ENCODE measurements at regions not wholly inside any gene's neighbourhood (a gene's known extent, or its start where the extent isn't known, plus 50 kb on each side); places are given as distances from the start of the nearest gene placed in this dataset.

DNA sequence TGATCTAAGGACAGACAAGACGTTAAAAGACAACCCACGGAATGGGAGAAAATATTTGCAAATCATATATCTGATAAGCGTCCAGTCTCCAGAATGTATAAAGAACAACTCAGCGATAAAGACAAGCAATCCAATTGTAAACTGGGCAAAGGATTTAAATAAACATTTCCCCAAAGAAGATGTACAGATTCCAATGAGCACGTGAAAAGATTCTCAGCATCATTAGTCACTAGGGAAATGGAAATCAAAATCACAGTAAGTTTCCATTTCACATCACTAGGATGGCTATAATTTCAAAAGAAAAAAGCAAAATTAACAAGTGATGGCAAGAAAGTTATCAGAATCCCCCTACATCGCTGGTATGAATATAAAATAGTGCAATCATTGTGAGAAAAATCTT, 316.1 kb downstream of the SFMBT2 start:
- no peak for TF ChIP-seq CBX3 (IDR thresholded peaks at IDR 0.05; ENCODE audit: low read depth)
- TF ChIP-seq EZH2phosphoT487 (IDR thresholded peaks at IDR 0.05; ENCODE audit: borderline replicate concordance), result no peak
- TF ChIP-seq CEBPB (IDR thresholded peaks at IDR 0.05; ENCODE audit: low read depth), result no peak
- TF ChIP-seq, protein P1, sequence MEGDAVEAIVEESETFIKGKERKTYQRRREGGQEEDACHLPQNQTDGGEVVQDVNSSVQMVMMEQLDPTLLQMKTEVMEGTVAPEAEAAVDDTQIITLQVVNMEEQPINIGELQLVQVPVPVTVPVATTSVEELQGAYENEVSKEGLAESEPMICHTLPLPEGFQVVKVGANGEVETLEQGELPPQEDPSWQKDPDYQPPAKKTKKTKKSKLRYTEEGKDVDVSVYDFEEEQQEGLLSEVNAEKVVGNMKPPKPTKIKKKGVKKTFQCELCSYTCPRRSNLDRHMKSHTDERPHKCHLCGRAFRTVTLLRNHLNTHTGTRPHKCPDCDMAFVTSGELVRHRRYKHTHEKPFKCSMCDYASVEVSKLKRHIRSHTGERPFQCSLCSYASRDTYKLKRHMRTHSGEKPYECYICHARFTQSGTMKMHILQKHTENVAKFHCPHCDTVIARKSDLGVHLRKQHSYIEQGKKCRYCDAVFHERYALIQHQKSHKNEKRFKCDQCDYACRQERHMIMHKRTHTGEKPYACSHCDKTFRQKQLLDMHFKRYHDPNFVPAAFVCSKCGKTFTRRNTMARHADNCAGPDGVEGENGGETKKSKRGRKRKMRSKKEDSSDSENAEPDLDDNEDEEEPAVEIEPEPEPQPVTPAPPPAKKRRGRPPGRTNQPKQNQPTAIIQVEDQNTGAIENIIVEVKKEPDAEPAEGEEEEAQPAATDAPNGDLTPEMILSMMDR (IDR thresholded peaks at IDR 0.05 in 2 of 3, conservative IDR thresholded peaks at IDR 0.05 in 1 of 3; ENCODE audit: borderline replicate concordance in 1 of 3, insufficient read depth in 1 of 3, low read depth in 2 of 3, low read length in 2 of 3), result no peak
- TF ChIP-seq TCF7L2 (IDR thresholded peaks at IDR 0.05; ENCODE audit: borderline replicate concordance, extremely low read depth, insufficient read depth, insufficient read length), result no peak
- TF ChIP-seq EZH2 (IDR thresholded peaks at IDR 0.05), result no peak
- TF ChIP-seq, protein P2, sequence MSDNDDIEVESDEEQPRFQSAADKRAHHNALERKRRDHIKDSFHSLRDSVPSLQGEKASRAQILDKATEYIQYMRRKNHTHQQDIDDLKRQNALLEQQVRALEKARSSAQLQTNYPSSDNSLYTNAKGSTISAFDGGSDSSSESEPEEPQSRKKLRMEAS (IDR thresholded peaks at IDR 0.05), result no peak
- no peak for TF ChIP-seq POLR2AphosphoS5 (IDR thresholded peaks at IDR 0.05; ENCODE audit: low read depth, low read length)
- TF ChIP-seq, protein P3, sequence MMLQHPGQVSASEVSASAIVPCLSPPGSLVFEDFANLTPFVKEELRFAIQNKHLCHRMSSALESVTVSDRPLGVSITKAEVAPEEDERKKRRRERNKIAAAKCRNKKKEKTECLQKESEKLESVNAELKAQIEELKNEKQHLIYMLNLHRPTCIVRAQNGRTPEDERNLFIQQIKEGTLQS (IDR thresholded peaks at IDR 0.05), result no peak
- TF ChIP-seq SP1 (IDR thresholded peaks at IDR 0.05; ENCODE audit: low read depth), result no peak

Data from HCT116 (cell line).